ENCODE measurements at regions not wholly inside any gene's neighbourhood (a gene's known extent, or its start where the extent isn't known, plus 50 kb on each side); places are given as distances from the start of the nearest gene placed in this dataset.

- ChIA-PET CTCF (interaction anchor here (0.7 to 2.6 kb wide), 8 partner anchors 9 to 491 kb away, joined by 3 to 12 read pairs (median 4); no protein-coding TSS in a partner anchor), POLR2A (no interaction called here)
- Mint-ChIP-seq H3K27ac (no peak overlapping the region), H3K4me1 (ENCODE audit: low read depth) (no peaks in the 10 kb centered on the region), H3K27me3 (peaks cover 38% of the 10 kb centered on the region), H3K9me3 (no peaks in the 10 kb centered on the region), H3K4me3 (no peak overlapping the region), H3K36me3 (ENCODE audit: low read depth) (no peaks in the 10 kb centered on the region)
- intact Hi-C loops (cut with micrococcal nuclease): loop anchor here (5.0 kb wide), 1 partner anchor 113 kb away; no protein-coding TSS in a partner anchor
- ATAC-seq: no peak
- DNase-seq: no peak
- TF ChIP-seq, protein P1, sequence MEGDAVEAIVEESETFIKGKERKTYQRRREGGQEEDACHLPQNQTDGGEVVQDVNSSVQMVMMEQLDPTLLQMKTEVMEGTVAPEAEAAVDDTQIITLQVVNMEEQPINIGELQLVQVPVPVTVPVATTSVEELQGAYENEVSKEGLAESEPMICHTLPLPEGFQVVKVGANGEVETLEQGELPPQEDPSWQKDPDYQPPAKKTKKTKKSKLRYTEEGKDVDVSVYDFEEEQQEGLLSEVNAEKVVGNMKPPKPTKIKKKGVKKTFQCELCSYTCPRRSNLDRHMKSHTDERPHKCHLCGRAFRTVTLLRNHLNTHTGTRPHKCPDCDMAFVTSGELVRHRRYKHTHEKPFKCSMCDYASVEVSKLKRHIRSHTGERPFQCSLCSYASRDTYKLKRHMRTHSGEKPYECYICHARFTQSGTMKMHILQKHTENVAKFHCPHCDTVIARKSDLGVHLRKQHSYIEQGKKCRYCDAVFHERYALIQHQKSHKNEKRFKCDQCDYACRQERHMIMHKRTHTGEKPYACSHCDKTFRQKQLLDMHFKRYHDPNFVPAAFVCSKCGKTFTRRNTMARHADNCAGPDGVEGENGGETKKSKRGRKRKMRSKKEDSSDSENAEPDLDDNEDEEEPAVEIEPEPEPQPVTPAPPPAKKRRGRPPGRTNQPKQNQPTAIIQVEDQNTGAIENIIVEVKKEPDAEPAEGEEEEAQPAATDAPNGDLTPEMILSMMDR (IDR thresholded peaks at IDR 0.05): no peak
Observed at GRCh38 chr10:25114036-25114411, 60.8 kb upstream of the GPR158 start.

GRCh38 chr10:25117757-25118156, 57.0 kb upstream of the GPR158 start:
- TF ChIP-seq, protein P1 (IDR thresholded peaks at IDR 0.05): no peak
- ATAC-seq (no peak), DNase-seq (no peak)
- intact Hi-C loops (cut with micrococcal nuclease): no loop called here
- Mint-ChIP-seq H3K9me3 (peaks cover 2% of the 10 kb centered on the region), H3K4me3 (no peak overlapping the region), H3K27me3 (peaks cover 34% of the 10 kb centered on the region), H3K4me1 (ENCODE audit: low read depth) (no peaks in the 10 kb centered on the region), H3K27ac (no peak overlapping the region), H3K36me3 (ENCODE audit: low read depth) (no peaks in the 10 kb centered on the region)
- ChIA-PET CTCF (no interaction called here), POLR2A (no interaction called here)

DNA sequence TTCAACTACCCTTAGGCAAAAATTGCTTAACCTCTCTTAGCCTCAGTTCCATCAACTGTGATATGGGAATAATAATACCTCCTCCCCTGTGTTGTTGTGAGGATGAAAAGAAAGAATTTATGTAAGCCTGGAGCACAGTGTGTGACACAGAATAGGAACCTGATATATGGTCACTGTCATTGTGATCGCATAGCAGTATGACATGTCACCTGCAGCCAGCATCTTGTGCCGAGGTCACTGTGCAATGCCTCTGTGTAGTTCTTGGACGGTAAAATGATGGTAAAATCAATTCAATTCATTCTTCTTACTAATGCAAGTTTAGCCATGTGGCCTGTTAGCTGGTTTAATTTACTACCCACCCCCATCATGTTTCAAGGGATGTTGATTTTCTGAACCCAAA, 54.6 kb upstream of the GPR158 start:
- intact Hi-C loops (cut with micrococcal nuclease): no loop called here
- Mint-ChIP-seq H3K36me3 (ENCODE audit: low read depth) (no peaks in the 10 kb centered on the region), H3K4me3 (no peak overlapping the region), H3K9me3 (peaks cover 2% of the 10 kb centered on the region), H3K27me3 (peaks cover 20% of the 10 kb centered on the region), H3K27ac (no peak overlapping the region), H3K4me1 (ENCODE audit: low read depth) (no peaks in the 10 kb centered on the region)
- POLR2A ChIA-PET: no interaction called here
- DNase-seq (no peak), ATAC-seq (no peak)
- TF ChIP-seq, protein P1 (IDR thresholded peaks at IDR 0.05): no peak
- CTCF ChIA-PET: interaction anchor here (1.2 kb wide), 1 partner anchor 16 kb away, joined by 3 read pairs; no protein-coding TSS in a partner anchor
